ENCODE measurements at regions not wholly inside any gene's neighbourhood (a gene's known extent, or its start where the extent isn't known, plus 50 kb on each side); places are given as distances from the start of the nearest gene placed in this dataset.

DNA sequence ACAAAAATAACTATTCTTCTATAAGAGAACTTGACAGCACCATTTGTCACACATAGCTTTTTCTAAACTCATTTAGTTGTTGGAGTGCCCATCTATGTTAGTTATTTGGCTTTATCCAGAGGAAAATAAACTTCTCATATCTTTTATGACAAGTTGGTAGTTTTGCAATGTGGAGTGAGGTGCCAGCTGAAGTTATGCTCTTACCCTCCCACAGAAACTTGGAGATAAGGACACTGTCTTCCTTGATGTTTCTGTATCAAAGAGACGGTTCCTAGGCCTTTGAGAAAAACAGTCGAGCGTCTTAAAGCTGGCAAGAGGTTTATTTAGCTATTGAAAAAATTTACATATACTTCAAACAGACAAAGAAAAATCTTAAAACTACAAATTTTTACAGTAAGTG lies 1079.7 kb downstream of the SLITRK1 start:
- no CpG with 5 or more reads among the region's 3 CpGs for WGBS (ENCODE audit: insufficient coverage)
- Histone ChIP-seq H3K4me1 (ENCODE audit: control insufficient read depth in 1 of 2, extremely low read depth in 1 of 2, insufficient read depth in 2 of 2, low read length in 2 of 2) (no peaks in the 10 kb centered on the region), H3K27ac (ENCODE audit: low read length) (no peak overlapping the region), H3K9me3 (peaks cover 3% of the 10 kb centered on the region), H3K36me3 (ENCODE audit: control insufficient read depth in 2 of 2, extremely low read depth in 1 of 2, insufficient read depth in 1 of 2, low read length in 1 of 2) (no peaks in the 10 kb centered on the region), H3K27me3 (replicated peaks in 1 of 2; ENCODE audit: control insufficient read depth in 2 of 2, extremely low read depth in 1 of 2, insufficient read depth in 2 of 2, low read length in 1 of 2) (no peaks in the 10 kb centered on the region), H3K4me3 (ENCODE audit: control insufficient read depth in 1 of 2, extremely low read depth in 1 of 2, low read length in 1 of 2) (no peak overlapping the region)
- Mint-ChIP-seq H3K36me3 (no peaks in the 10 kb centered on the region), H3K4me3 (no peak overlapping the region), H3K4me1 (no peaks in the 10 kb centered on the region), H3K27ac (no peak overlapping the region), H3K9me3 (peaks cover 5 to 22% (median 22%) of the 10 kb centered on the region in 3 donors), H3K27me3 (no peaks in the 10 kb centered on the region)
- CTCF ChIA-PET = no interaction called here
- POLR2A ChIA-PET = no interaction called here
- ATAC-seq (replicated peaks in 1 of 4) (no peak), DNase-seq (no peak)

DNA sequence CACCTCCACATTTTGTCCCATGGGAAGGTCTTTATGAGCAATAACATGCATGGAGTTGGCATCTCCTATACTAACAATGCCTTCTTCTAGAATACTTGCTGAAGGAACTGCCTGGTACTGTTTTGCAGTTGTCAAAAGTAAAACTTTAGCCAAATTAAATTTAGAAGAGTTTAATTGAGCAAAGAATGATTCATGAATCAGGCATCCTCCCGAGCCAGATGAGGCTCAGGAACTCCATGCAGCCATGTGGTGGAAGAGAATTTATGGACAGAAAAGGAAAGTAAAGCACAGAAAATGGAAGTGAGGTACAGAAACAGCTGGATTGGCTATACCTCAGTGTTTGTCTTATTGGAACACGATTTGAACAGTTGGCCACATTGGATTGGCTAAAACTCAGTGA lies 1081.9 kb downstream of the SLITRK1 start:
- no peak overlapping the region for H3K4me3 Mint-ChIP-seq
- H3K36me3 ChIP-seq (ENCODE audit: control insufficient read depth in 2 of 2, extremely low read depth in 1 of 2, insufficient read depth in 1 of 2, low read length in 1 of 2) = no peaks in the 10 kb centered on the region
- no peaks in the 10 kb centered on the region for H3K27me3 Mint-ChIP-seq
- ATAC-seq (replicated peaks in 1 of 4) = no peak
- H3K27me3 ChIP-seq (replicated peaks in 1 of 2; ENCODE audit: control insufficient read depth in 2 of 2, extremely low read depth in 1 of 2, insufficient read depth in 2 of 2, low read length in 1 of 2) = no peaks in the 10 kb centered on the region
- no peaks in the 10 kb centered on the region for H3K4me1 Mint-ChIP-seq
- DNase-seq = no peak
- H3K4me3 ChIP-seq (ENCODE audit: control insufficient read depth in 1 of 2, extremely low read depth in 1 of 2, low read length in 1 of 2) = no peak overlapping the region
- no peaks in the 10 kb centered on the region for H3K36me3 Mint-ChIP-seq
- POLR2A ChIA-PET = no interaction called here
- H3K27ac Mint-ChIP-seq = no peak overlapping the region
- H3K4me1 ChIP-seq (ENCODE audit: control insufficient read depth in 1 of 2, extremely low read depth in 1 of 2, insufficient read depth in 2 of 2, low read length in 2 of 2) = no peaks in the 10 kb centered on the region
- CTCF ChIA-PET = no interaction called here
- H3K9me3 Mint-ChIP-seq = peaks cover 11 to 30% (median 19%) of the 10 kb centered on the region in 3 donors
- 51% methylated on average over 2 of the region's 2 CpGs for WGBS (ENCODE audit: insufficient coverage)
- peaks cover under 1% of the 10 kb centered on the region for H3K9me3 ChIP-seq
- no peak overlapping the region for H3K27ac ChIP-seq (ENCODE audit: low read length)

DNA sequence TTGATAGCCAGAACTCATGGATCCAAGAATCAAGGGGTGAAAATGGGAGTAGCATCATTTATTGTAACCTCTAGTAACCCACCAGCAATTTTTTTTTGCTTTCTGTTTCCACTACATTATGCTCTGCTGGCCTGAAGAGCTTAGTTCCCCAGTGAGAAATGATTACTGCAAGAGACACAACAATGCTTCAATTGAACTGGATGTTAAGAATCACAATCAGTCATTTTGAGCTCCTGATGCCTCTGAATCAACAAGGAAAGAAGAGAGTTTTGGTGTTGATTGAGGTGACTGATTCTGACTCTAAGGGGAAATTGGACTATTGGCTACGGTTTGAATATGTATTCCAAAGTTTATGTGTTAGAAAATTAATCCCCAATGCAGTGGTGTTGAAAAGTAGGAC lies 1084.4 kb downstream of the SLITRK1 start:
- CTCF ChIA-PET = no interaction called here
- Mint-ChIP-seq H3K36me3 (no peaks in the 10 kb centered on the region), H3K4me1 (no peaks in the 10 kb centered on the region), H3K4me3 (no peak overlapping the region), H3K27ac (no peak overlapping the region), H3K27me3 (no peaks in the 10 kb centered on the region), H3K9me3 (peaks cover 7 to 19% (median 13%) of the 10 kb centered on the region in 3 donors)
- H3K27ac ChIP-seq (ENCODE audit: low read length) = no peak overlapping the region
- no peaks in the 10 kb centered on the region for H3K4me1 ChIP-seq (ENCODE audit: control insufficient read depth in 1 of 2, extremely low read depth in 1 of 2, insufficient read depth in 2 of 2, low read length in 2 of 2)
- POLR2A ChIA-PET = interaction anchor here in 1 of 2 donors (0.7 kb wide), 1 partner anchor 782 kb away, joined by 3 read pairs; no protein-coding TSS in a partner anchor
- ATAC-seq (replicated peaks in 1 of 4) (no peak), DNase-seq (no peak)
- no peaks in the 10 kb centered on the region for H3K27me3 ChIP-seq (replicated peaks in 1 of 2; ENCODE audit: control insufficient read depth in 2 of 2, extremely low read depth in 1 of 2, insufficient read depth in 2 of 2, low read length in 1 of 2)
- H3K4me3 ChIP-seq (ENCODE audit: control insufficient read depth in 1 of 2, extremely low read depth in 1 of 2, low read length in 1 of 2) = no peak overlapping the region
- no peaks in the 10 kb centered on the region for H3K36me3 ChIP-seq (ENCODE audit: control insufficient read depth in 2 of 2, extremely low read depth in 1 of 2, insufficient read depth in 1 of 2, low read length in 1 of 2)
- no peaks in the 10 kb centered on the region for H3K9me3 ChIP-seq
- no CpG with 5 or more reads among the region's 1 CpG for WGBS (ENCODE audit: insufficient coverage)

DNA sequence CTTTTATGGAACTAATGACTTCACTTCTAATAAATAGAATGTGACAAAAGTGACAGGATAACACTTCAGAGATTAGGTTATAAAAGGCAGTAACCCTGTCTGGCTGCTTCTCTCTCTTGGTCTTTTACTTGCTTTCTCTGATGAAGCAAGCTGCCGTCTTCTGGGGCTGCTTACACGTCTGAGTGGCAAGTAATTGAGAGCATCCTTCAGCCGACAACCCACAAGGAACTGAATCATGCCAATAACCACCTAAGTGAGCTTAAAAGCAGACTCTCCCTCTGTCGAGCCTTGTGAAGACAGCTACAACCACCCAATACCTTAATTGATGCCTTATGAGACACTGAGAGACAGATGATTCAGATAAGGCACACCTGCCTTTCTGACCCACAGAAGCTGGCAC lies 1091.2 kb downstream of the SLITRK1 start:
- no peaks in the 10 kb centered on the region for H3K27me3 Mint-ChIP-seq

DNA sequence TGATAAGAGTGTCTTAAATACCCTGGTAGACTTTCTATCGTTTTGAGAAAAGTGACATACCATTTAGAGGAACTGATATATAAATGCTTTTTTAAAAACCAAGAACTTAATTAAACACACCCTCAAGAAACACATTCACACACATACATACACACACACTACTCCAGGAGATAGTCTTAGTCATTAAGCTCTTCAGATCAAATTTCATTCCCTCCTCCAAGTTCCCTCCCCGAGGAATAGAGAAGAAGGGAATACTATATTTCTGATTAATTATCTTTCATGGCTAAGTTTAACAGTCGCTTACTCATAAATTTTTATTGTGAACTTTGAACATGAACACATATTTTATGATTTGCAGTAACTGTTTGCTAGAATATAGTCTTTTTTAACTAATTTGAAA lies 1109.5 kb downstream of the SLITRK1 start:
- no peaks in the 10 kb centered on the region for H3K27me3 ChIP-seq (replicated peaks in 1 of 2; ENCODE audit: control insufficient read depth in 2 of 2, extremely low read depth in 1 of 2, insufficient read depth in 2 of 2, low read length in 1 of 2)
- Mint-ChIP-seq H3K27me3 (no peaks in the 10 kb centered on the region), H3K27ac (no peak overlapping the region), H3K4me1 (no peaks in the 10 kb centered on the region), H3K9me3 (peaks cover 4 to 9% (median 9%) of the 10 kb centered on the region in 3 donors), H3K36me3 (no peaks in the 10 kb centered on the region), H3K4me3 (no peak overlapping the region)
- no peak for DNase-seq
- H3K4me3 ChIP-seq (ENCODE audit: control insufficient read depth in 1 of 2, extremely low read depth in 1 of 2, low read length in 1 of 2) = no peak overlapping the region
- ATAC-seq (replicated peaks in 1 of 4) = no peak
- no peak overlapping the region for H3K27ac ChIP-seq (ENCODE audit: low read length)
- ChIA-PET POLR2A (no interaction called here), CTCF (no interaction called here)
- H3K9me3 ChIP-seq = no peaks in the 10 kb centered on the region
- H3K36me3 ChIP-seq (ENCODE audit: control insufficient read depth in 2 of 2, extremely low read depth in 1 of 2, insufficient read depth in 1 of 2, low read length in 1 of 2) = no peaks in the 10 kb centered on the region
- no CpG with 5 or more reads among the region's 3 CpGs for WGBS (ENCODE audit: insufficient coverage)
- H3K4me1 ChIP-seq (ENCODE audit: control insufficient read depth in 1 of 2, extremely low read depth in 1 of 2, insufficient read depth in 2 of 2, low read length in 2 of 2) = no peaks in the 10 kb centered on the region

More for the DNA sequence above, 1091.2 kb downstream of the SLITRK1 start:
- ATAC-seq (replicated peaks in 1 of 4) (no peak), DNase-seq (no peak)
- Histone ChIP-seq H3K27ac (ENCODE audit: low read length) (no peak overlapping the region), H3K9me3 (peaks cover 2% of the 10 kb centered on the region), H3K27me3 (replicated peaks in 1 of 2; ENCODE audit: control insufficient read depth in 2 of 2, extremely low read depth in 1 of 2, insufficient read depth in 2 of 2, low read length in 1 of 2) (no peaks in the 10 kb centered on the region), H3K36me3 (ENCODE audit: control insufficient read depth in 2 of 2, extremely low read depth in 1 of 2, insufficient read depth in 1 of 2, low read length in 1 of 2) (no peaks in the 10 kb centered on the region), H3K4me3 (ENCODE audit: control insufficient read depth in 1 of 2, extremely low read depth in 1 of 2, low read length in 1 of 2) (no peak overlapping the region), H3K4me1 (ENCODE audit: control insufficient read depth in 1 of 2, extremely low read depth in 1 of 2, insufficient read depth in 2 of 2, low read length in 2 of 2) (no peaks in the 10 kb centered on the region)
- Mint-ChIP-seq H3K27ac (no peak overlapping the region), H3K4me1 (no peaks in the 10 kb centered on the region), H3K36me3 (no peaks in the 10 kb centered on the region), H3K9me3 (peaks cover 0 to 8% (median 0%) of the 10 kb centered on the region in 3 donors), H3K4me3 (no peak overlapping the region)
- POLR2A ChIA-PET = no interaction called here
- 92% methylated on average over 3 of the region's 4 CpGs for WGBS (ENCODE audit: insufficient coverage)
- CTCF ChIA-PET = no interaction called here

DNA sequence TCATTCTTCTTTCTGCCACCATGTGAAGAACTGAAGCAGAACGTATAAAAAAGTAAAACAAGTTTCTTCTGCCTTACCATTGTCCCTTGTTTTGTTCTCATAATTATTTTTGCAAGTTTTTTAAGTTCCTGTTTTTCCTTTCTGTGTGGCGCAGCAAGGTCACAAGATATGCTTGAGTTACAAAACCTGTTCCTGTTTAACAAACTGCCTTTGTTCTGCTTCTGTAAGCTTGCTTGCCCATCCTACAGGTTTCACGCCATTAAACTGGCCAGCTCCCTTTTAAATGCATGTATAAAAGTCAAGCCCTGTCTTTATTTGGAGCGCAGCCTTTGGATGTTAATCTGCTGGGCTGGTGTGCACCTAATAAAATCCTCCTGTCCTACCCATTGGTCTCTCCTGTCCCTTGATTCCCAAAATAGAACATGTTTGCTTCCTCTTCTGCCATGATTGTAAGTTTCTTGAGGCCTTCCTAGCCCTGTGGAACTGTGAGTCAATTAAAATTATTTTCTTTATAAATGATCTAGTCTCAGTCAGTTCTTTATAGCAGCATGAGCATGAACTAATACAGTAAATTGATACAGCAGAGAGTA lies 1115.4 kb downstream of the SLITRK1 start:
- H3K36me3 ChIP-seq (ENCODE audit: control insufficient read depth in 2 of 2, extremely low read depth in 1 of 2, insufficient read depth in 1 of 2, low read length in 1 of 2) = no peaks in the 10 kb centered on the region
- peaks cover 2% of the 10 kb centered on the region for H3K9me3 ChIP-seq
- no peak overlapping the region for H3K27ac ChIP-seq (ENCODE audit: low read length)
- ChIA-PET CTCF (interaction anchor here in 1 of 2 donors (1.0 kb wide), 1 partner anchor 600 kb away, joined by 3 read pairs; no protein-coding TSS in a partner anchor), POLR2A (no interaction called here)
- no peak for DNase-seq
- Mint-ChIP-seq H3K27me3 (no peaks in the 10 kb centered on the region), H3K9me3 (peaks cover 17 to 20% (median 19%) of the 10 kb centered on the region in 3 donors), H3K4me1 (no peaks in the 10 kb centered on the region), H3K27ac (no peak overlapping the region), H3K36me3 (no peaks in the 10 kb centered on the region), H3K4me3 (no peak overlapping the region)
- 87% methylated on average over 3 of the region's 4 CpGs for WGBS (ENCODE audit: insufficient coverage)
- no peak for ATAC-seq (replicated peaks in 1 of 4)
- no peaks in the 10 kb centered on the region for H3K27me3 ChIP-seq (replicated peaks in 1 of 2; ENCODE audit: control insufficient read depth in 2 of 2, extremely low read depth in 1 of 2, insufficient read depth in 2 of 2, low read length in 1 of 2)
- no peaks in the 10 kb centered on the region for H3K4me1 ChIP-seq (ENCODE audit: control insufficient read depth in 1 of 2, extremely low read depth in 1 of 2, insufficient read depth in 2 of 2, low read length in 2 of 2)
- H3K4me3 ChIP-seq (ENCODE audit: control insufficient read depth in 1 of 2, extremely low read depth in 1 of 2, low read length in 1 of 2) = no peak overlapping the region

DNA sequence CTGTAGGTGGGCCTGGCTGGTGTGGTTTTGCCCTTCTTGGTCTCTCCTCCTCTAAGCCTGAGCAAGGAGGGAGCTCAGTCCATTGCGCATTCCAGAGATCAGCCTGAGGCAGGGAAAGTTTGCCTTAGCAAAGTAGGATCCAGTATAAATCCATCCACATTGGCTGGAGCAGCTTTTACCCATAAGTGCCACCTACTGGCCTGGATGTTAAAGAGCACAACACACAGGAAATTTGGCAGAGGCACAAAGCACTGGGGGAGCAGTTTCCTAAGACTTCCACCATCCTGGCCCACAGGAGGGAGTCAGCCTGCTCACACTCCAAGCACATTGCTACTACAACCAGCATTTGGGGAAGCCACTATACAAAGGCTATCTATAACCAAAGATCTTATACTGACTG lies 1124.2 kb downstream of the SLITRK1 start:
- no peaks in the 10 kb centered on the region for H3K4me1 Mint-ChIP-seq
- Histone ChIP-seq H3K4me1 (ENCODE audit: control insufficient read depth in 1 of 2, extremely low read depth in 1 of 2, insufficient read depth in 2 of 2, low read length in 2 of 2) (no peaks in the 10 kb centered on the region), H3K9me3 (no peaks in the 10 kb centered on the region), H3K27ac (ENCODE audit: low read length) (no peak overlapping the region), H3K27me3 (replicated peaks in 1 of 2; ENCODE audit: control insufficient read depth in 2 of 2, extremely low read depth in 1 of 2, insufficient read depth in 2 of 2, low read length in 1 of 2) (no peaks in the 10 kb centered on the region), H3K4me3 (ENCODE audit: control insufficient read depth in 1 of 2, extremely low read depth in 1 of 2, low read length in 1 of 2) (no peak overlapping the region), H3K36me3 (ENCODE audit: control insufficient read depth in 2 of 2, extremely low read depth in 1 of 2, insufficient read depth in 1 of 2, low read length in 1 of 2) (no peaks in the 10 kb centered on the region)
- H3K27ac Mint-ChIP-seq = no peak overlapping the region
- no peak for ATAC-seq (replicated peaks in 1 of 4)
- POLR2A ChIA-PET = no interaction called here
- no CpG with 5 or more reads among the region's 1 CpG for WGBS (ENCODE audit: insufficient coverage)
- H3K36me3 Mint-ChIP-seq = no peaks in the 10 kb centered on the region
- no peak overlapping the region for H3K4me3 Mint-ChIP-seq
- H3K9me3 Mint-ChIP-seq = peaks cover 3 to 26% (median 9%) of the 10 kb centered on the region in 3 donors
- CTCF ChIA-PET = no interaction called here
- no peaks in the 10 kb centered on the region for H3K27me3 Mint-ChIP-seq
- DNase-seq = no peak
